COLO668 (cell line): ENCODE measurements at regions not wholly inside any gene's neighbourhood (a gene's known extent, or its start where the extent isn't known, plus 50 kb on each side); places are given as distances from the start of the nearest gene placed in this dataset.

ENCODE experiments used
- DNase-seq: peaks from one replicate; lab custom pipeline; 2025; ENCODE audit not compliant: unreplicated experiment; lab: John Stamatoyannopoulos, UW

GRCh38 chr2:6792883-6793282, 72.8 kb downstream of the CMPK2 start:
- DNase-seq, result no peak

- DNase-seq, result no peak
Observed at GRCh38 chr2:6793371-6793770, 72.3 kb downstream of the CMPK2 start.

GRCh38 chr2:6793913-6794312, 71.8 kb downstream of the CMPK2 start:
- no peak for DNase-seq

GRCh38 chr2:6794448-6794847, 71.3 kb downstream of the CMPK2 start:
- DNase-seq, result no peak
